ENCODE measurements at regions not wholly inside any gene's neighbourhood (a gene's known extent, or its start where the extent isn't known, plus 50 kb on each side); places are given as distances from the start of the nearest gene placed in this dataset.
"Not testable (repeated sequence)": the region's sequence is repeated elsewhere in the genome, so short reads cannot be mapped to it uniquely, and the experiment has no call there.

DNA sequence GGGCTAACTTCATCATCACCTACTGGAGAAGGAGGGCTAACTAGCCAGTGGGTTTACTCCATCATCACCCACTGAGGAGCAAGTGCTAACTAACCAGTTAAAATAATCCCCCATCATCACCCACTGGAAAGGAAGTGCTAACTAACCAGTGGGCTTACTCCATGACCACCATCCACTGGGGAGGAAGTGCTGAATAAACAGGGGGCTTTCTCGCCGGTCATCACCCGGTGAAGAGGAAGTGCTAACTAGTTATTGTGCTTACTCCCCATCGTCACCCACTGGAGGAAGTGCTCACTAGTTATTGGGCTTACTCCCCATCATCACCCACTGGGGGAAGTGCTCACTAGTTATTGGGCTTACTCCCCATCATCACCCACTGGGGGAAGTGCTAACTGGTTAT, 124.4 kb upstream of the SALL3 start:
- no peak for DNase-seq (ENCODE audit: low spot score)

DNA sequence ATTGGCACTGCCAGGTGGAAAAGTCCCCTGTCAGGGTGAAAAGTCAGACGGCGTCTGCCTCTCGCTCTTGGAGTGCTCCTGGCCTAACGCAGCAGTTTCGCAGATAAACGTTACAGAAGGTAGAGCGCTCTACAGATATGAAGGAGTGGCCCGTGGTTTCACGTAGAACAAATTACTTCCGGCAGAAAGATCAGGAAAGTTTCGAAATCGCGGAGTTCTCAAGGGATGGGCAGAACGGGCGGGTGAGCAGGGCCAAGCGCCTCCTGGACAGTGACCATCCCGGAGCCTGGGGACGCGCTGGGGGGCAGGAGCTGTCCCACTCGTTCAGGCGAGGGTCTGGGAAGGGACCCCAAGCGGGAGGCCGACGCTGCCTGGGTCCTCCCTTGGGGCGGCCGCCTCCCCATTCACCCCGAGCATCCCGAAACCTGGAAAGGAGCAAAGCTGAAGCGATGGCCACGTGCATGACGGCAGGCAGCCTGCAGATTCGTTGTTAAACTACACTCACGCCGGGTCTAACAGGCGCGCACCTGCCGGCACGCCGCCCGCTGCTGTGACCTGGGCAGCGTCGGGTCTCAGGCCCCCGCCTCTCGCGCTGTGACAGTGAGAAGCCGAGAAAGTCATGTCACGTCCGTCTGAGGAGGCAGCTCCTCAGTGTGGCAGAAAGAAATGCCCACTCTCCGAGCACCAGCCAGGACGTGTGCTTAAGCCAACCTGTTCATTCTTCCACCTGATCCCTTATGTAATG, 122.9 kb upstream of the SALL3 start:
- DNase-seq (ENCODE audit: low spot score), result no peak

DNA sequence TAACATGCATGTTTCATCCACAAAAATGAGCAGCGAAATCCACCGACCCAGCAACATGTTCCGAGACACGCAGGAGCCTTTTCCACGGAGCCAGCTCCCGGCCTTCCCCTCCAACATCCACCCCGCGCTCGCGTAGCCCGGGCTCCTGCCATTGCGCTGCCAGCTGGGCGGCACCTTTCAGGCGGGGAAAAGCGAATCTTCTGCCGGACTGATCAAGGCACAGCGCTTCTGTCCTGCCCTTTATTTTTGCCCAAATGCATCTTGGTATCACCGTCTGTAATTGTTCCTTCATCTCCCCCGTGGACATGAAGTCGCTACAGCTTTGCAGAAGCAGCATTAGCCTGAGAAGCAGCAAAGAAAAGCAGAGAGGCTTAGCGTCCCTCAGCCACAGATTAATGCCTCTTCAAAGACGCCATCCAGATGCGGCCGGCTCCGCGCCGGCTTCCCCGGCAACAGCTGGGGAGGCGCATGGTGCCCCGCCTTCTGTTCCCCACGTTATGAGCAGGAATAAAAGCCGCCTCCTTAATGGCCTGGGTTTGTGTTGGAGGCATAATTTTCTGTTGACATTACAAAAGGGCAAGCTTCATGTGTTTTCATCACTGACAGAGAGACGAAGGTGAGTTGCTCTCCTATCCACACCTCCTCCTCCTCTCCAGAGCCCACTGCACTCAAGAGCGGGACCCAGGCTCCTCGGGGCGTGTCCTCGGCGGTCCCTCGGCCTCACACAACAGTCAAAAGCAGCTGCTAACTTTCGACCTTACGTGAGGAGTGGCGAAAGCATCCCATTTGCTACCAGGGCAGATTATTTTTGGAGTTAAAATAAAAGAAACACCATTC, 122.1 kb upstream of the SALL3 start:
- DNase-seq (ENCODE audit: low spot score), result no peak

DNA sequence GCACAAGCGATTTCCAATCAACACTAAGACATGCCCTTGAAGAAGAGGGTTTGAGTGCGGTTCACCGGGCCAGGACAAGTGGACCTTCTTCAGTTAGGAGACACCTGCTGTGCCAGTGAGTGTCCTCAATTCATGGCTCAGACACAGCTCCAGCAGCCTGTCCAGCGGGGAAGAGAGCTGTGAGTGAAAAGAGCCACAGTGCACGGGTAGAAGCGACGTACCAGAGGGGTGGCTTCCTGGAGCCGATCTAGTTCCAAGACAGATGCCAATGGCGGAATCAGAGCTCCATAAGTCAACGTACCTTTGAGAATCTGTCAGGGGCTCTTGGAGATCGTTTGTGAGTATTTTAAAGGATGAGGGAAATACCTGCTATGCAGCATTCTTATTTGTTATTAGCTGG, 119.9 kb upstream of the SALL3 start:
- no peak for DNase-seq (ENCODE audit: low spot score)

DNA sequence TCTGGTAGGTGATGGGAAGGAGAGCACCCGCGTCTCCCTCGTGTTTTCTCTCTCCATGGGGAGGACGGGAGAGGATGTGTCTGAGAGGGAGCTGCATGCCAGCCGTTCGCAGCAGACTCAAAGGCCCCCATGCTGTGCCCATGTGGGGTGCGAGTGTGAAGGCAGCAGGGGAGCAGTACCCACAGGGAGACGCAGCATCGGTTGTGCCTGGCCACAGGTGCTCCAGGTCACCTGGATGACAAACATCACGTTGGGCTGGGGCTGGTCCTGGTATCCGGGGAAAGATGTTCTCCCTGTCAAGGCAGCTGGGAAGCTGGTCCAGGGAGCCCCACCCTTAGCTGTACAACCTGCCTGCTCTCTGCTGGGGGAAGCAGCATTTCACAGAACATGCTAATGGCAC, 119.5 kb upstream of the SALL3 start:
- DNase-seq (ENCODE audit: low spot score), result no peak

DNA sequence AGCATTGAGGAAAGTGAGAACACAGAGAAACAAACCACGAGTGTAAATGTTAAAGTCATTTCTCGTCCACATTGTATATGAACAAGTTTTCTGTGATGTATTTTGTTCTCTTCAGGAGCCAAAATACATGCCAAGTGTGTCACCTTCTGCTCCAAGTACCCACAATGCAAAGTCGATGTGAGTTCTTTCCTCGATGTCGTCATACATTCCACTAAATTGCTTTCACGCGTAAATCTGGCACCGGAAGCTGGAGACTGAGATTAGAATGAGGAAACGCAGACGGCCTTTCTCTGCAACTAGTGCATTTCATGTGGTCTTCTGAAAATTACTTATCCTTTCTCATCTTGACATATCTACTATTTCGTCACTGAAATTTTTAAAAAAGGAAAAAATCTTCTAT, 118.5 kb upstream of the SALL3 start:
- no peak for DNase-seq (ENCODE audit: low spot score)

DNA sequence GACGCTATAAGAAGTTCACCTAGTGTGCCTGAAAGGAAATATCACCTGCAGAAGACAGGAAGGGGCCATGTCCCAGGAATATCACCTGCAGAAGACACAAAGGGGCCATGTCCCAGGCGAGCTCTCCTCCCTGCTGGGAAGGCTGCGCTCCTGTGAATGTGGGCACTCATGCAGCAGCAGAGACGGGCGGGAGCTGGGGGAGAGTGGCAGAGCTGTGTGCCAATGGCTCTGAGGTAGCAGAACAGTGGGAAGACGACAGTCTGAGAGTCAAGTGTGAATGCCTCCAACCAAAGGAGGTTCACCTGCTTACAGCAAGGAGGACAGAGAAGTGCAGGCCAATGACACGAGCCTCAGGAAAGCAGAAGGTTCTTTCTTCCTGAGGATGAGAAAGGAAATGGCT, 117.9 kb upstream of the SALL3 start:
- no peak for DNase-seq (ENCODE audit: low spot score)

DNA sequence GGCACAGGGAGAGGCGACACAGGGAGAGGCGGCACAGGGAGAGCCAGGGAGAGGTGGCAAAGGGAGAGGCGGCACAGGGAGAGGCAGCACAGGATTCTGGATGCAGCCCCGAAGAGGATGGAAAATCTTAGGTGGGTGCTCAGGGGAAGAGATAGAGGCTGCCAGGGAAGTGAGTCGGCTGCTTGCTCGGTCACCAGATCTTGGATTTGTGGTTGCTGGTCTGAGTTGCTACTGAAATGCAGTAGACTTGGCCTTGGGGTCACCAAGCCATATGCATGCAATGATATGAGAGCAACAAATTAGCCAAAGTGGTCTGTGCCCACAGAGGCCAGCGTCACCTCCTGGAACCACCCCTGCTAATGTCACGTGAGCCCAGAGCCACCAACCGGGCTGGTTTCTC, 117.2 kb upstream of the SALL3 start:
- no peak for DNase-seq (ENCODE audit: low spot score)

DNA sequence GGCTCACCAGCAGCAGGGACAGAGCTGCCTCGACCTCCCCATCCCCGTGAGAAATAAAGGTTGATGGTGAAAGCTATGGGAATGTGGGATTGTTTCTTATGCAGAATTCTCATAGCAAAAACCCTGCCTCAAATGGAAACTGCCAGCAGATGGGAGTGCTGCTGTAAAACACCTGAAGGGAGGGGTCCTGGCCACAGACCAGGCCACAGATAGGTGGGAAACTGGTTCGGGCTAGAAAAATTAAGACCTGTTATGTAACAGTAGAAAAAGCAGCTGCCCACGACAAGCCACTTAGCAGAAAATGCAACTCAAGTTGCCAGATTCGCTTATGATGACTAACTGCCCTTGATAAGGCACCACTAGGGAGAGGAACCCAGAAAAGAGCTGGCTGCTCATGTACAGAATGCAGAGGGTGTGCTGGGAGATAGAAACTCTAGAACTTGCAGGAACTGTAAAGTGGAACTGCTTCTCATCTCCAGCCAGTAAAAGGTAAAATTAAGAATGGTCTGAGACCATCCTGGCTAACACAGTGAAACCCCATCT, 114.5 kb upstream of the SALL3 start:
- no peak for DNase-seq (ENCODE audit: low spot score)

DNA sequence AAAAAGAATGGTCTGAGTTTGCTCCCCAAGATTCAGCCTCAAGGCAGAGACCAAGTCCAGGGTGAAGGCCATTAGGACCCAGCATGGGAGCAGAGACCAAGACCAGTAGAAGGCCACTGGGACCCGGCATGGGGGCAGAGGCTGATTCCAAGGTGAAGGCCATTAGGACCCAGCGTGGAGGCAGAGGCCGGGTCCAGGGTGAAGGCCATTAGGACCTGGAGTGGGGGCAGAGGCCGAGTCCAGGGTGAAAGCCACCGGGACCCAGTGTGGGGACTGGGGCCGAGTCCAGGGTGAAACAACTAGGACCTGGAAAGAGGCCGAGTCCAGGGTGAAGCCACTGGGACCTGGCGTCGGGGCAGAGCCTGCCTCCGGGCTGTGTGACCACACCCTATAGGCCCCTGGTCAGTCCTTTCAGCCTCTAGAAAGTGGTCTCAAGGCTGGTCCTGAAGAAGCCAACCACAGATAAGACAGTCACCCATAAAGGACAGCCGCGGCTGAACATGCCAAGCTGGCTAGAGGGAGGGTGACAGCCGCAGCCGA, 113.8 kb upstream of the SALL3 start:
- no peak for DNase-seq (ENCODE audit: low spot score)

DNA sequence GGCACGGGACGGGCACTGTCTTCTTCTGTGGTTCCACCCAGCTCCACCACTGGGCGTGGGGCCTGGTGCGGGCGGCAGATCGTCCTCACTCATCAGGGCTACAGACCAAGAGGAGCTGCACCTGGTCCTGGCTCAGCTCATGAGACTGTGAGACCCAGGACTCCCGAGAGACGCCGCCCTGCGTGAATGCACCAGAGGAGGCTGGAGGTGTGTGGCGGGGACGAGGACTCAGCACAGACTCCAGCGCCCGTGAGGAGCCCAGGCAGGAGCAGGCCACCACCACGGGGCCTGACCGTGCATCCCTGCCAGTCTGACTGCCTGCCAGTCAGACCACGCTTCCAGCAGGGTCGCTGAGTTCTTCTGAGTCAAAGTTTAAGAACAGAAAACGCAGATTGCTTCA, 112.5 kb upstream of the SALL3 start:
- no peak for DNase-seq (ENCODE audit: low spot score)

DNA sequence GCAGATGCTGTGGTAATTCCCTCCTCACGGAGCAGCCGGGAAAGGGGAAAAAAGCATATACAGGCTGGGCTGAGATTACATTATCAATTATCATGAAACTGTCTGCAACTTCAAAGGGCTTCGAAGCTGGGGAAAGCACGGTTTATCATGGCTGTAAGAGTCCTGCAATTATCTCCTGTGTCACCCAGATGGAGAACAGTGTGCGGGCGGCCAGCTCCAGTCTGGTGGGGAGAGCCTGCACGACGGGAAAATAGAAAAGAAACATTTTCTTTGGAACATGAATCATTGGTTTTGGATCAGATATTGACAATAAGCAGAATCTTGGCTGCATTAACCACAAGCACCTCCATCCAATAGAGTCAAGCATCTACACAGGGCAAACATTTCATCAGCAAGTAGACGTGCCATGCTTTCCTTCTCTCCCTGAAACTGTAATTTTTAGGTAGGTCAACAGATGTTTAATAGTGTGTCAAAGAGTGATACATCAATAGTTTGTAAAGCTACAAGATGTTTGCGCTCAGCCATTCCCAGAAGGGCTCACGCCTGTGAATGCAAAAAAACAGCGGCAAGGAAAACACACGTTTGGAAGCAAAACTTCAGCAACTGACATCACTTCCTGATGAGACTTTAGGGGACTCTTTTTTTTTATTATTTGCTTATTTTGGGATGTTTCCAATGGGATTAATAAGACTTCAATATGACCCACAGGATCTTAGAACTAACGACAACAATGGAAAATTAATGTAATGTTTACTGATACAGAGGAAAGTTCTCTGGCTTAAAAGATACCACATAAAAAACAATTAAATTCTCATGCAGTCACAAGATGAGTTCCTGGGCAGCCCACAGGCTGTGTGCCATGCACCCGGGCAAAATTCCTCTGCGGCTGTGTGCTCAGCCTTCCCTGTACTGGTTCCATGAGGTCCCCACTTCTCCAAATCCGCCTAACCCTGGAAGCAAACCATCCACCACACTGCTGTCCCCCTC, 111.0 kb upstream of the SALL3 start:
- DNase-seq (ENCODE audit: low spot score), result no peak

DNA sequence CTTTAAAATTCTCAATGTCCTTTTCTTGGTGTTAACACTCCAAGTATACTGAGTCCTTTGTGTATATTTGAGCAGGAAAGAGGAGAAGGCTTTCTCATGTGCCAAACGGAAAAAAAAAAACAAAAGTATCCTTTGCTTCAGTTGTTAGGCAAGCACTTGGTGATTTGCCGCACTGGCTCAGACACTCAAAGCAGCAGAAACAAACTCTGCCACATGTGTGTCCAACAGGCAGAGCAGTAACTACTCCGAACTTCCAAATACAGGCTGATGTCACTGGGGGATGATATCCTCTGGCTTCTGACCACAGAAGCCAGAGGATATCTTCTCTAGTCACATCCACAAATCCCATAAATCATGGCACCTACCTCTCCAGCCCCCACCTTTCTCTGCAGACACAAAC, 108.0 kb upstream of the SALL3 start:
- peak; percentile 15 for DNase-seq (ENCODE audit: low spot score)

DNA sequence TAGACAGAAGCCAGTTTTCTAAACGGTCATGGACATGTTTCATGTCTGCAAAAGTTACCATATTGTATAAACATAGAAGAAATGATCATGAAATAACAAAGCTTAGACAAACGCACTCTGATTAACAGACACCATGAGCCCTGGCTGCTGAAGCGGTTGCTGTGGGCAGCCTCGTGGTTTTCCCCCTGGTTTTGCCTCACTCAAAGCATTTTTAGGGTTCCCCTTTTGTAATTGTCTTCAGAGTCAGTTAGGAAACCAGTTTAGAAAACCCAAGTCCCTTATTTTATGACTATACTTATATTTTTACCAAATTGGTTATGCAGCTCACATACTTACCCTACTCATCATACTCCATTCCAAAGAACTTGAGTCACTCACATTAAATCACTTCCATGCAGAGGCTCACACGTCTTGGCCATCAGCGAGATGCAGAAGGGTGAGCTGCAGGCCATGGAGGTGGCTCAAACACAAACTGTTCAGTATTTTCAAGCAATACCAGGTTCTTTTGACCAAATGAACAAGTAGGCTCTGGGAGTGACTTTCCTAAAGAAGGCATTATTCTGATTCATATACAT, 105.6 kb upstream of the SALL3 start:
- DNase-seq (ENCODE audit: low spot score), result no peak

DNA sequence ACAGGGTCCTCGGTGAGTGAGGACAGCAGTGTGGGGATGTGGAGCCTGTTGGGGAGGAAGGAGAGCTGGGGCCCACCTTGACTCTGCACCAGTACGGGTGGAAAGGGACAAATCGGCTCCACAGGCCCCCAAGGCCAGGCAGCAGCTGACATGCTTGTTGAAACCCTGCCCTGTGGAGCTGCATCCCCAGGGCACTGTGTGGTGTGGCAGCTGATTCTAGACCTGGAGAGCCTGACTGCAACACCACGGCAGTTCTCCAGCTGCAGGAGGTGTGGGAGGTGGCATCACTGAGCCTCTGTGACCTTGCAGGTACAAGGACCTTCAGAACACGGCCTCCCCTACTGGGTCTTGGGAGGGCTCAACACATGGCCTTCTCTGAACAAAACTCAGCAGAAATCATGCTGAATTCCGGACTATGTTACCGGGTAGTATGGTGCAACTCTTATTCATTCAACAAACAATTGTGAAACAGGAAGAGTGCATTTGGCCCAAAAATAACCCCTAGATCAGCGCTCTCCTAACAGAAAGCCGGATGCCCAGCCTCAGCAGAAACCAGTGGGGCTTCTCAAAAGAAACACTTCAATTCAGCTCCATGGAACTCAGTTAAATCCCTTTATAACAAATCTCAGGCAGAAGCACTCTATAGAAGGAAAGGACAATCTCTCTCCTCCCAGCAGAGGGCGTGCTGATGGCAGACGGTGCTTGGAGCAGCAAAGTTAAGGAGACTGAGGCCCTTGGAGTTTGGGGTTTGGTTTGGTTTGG, 104.4 kb upstream of the SALL3 start:
- DNase-seq (ENCODE audit: low spot score), result no peak

DNA sequence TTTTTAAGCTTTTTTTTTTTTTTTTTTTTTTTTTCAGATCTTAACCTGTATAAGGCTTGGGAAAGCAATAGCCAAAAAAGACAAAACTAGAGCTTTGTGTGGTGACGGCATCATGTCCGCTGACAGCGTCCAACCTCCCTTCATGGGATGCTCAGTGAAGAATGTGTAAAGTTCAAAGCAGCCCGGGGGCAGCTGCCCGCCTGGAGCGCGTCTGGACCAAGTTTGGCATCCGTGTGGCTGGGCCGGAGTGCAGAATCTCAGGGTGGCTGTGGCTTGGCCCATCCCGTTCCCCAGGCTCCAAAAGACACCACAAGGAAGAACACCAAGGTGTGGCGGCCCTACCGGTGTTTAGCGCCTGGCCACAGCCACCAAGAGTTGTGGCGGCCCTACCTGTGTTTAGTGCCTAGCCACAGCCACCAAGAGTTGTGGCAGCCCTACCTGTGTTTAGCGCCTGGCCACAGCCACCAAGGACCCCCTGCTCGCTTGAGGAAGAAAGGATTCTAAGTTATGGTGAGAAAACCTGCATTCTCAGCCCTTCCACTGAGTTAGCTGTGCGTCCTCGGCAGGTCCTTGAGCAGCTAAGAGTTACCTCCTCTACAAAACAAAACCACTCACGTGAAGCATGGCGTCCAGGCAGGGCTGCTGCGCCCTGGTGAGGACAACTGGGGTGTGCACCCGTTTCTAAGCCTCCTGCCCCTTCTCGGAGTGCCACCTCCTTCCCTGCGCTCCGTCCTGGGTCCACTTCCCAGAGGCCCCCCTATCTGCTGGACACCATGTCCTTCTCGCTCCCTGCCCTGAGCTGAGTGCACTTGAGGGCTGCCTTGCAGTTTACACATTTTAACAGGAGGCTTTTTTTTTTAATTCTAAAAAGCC, 103.6 kb upstream of the SALL3 start:
- DNase-seq (ENCODE audit: low spot score), result no peak

DNA sequence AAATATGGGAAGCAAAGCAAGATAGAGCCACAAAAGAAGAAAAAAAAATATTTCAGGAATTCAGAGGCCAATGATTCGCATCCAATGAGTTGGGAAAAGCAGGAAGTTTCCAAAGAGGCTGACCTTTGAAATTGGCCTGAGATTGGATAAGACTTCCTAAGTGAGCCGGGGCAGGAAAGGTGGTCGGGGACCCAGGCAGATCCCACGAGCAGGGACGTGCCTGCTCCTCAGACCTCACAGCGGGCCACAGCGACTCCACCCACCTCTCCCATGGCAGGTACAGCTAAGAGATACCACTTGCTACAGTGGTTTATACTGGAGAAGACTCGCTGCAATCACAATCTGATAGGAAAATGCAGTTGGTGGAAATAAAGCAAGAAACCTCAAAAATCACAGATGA, 102.8 kb upstream of the SALL3 start:
- no peak for DNase-seq (ENCODE audit: low spot score)

DNA sequence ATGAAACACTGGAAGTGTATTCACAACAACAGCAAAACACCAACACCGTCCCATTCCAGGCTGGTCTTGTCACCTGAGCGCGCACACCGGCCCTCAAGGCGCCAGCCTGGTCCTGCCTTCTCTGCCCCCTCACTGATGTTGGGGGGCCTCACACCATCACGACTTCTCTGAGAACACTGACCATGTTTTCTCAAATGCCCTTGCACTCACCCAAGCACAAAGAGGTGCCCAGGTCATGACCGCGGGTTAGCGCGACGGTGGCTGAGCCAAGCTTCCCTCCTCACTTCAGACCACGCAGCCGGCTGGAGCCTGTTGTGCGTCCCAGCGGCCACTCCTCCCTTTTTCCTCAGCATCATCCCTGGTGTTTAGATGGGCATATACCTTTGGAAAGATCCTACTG, 101.3 kb upstream of the SALL3 start:
- DNase-seq (ENCODE audit: low spot score), result no peak

DNA sequence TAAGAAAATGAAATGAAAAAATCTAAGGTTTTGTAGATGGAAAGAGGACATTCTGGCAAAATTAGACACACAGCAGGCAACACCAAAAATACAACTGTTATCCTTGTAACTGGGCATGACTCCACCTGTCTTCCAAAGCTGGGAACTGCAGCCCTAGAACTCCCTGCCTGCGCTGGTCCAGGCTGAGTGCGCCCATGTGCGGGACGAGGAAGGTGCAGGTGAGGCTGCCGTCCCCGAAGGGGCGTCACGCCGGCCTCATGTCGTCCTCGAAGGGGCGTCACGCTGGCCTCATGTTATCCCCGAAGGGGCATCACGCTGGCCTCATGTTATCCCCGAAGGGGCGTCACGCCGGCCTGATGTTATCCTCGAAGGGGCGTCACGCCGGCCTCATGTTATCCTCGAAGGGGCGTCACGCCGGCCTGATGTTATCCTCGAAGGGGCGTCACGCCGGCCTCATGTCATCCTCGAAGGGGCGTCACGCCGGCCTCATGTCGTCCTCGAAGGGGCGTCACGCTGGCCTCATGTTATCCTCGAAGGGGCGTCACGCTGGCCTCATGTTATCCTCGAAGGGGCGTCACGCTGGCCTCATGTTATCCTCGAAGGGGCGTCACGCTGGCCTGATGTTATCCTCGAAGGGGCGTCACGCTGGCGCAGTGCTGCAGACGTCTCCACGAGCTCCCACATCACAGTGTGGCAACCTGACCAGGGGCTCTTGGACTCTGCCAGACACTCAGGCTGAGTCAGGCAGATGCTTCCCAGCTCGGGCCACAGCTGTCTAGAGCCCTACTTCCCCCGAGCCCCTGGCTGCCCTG, 100.3 kb upstream of the SALL3 start:
- DNase-seq (ENCODE audit: low spot score), result not testable (repeated sequence)

All from globus pallidus (tissue), 1 donor.